ENCODE measurements at regions not wholly inside any gene's neighbourhood (a gene's known extent, or its start where the extent isn't known, plus 50 kb on each side); places are given as distances from the start of the nearest gene placed in this dataset.

- Histone ChIP-seq H2AFZ (no peak overlapping the region), H3K4me1 (ENCODE audit: insufficient read depth) (peaks cover 16% of the 10 kb centered on the region), H3K79me2 (no peaks in the 10 kb centered on the region), H3K9me3 (ENCODE audit: low read depth) (no peaks in the 10 kb centered on the region), H3K9me2 (replicated peaks; ENCODE audit: insufficient read depth) (no peaks in the 10 kb centered on the region), H3K4me2 (no peak overlapping the region), H3K27me3 (no peaks in the 10 kb centered on the region), H3K36me3 (replicated peaks; ENCODE audit: insufficient read depth, low read depth) (no peaks in the 10 kb centered on the region), H4K20me1 (ENCODE audit: insufficient read depth, poor library complexity, severe bottlenecking) (no peaks in the 10 kb centered on the region), H3K27ac (no peak overlapping the region), H3K4me3 (no peak overlapping the region)
- 33% methylated on average over 3 of the region's 3 CpGs for WGBS (ENCODE audit: low lambda C conversion rate, missing lambda C conversion rate)
- no peak for TF ChIP-seq EZH2phosphoT487 (IDR thresholded peaks at IDR 0.05; ENCODE audit: low read depth, severe bottlenecking, unreplicated experiment)
- TF ChIP-seq CTCF (IDR thresholded peaks at IDR 0.05; ENCODE audit: poor library complexity) = no peak
- no peak for TF ChIP-seq EZH2 (IDR thresholded peaks at IDR 0.05; ENCODE audit: borderline replicate concordance)
- DNase-seq (ENCODE audit: low spot score) = no peak
Measured at GRCh38 chr9:86600977-86601376, 246.8 kb upstream of the TUT7 start.

- H3K79me2 ChIP-seq = no peaks in the 10 kb centered on the region
- TF ChIP-seq EZH2 (IDR thresholded peaks at IDR 0.05; ENCODE audit: borderline replicate concordance) (no peak), EZH2phosphoT487 (IDR thresholded peaks at IDR 0.05; ENCODE audit: low read depth, severe bottlenecking, unreplicated experiment) (no peak), CTCF (IDR thresholded peaks at IDR 0.05; ENCODE audit: poor library complexity) (no peak)
- H3K36me3 ChIP-seq (replicated peaks; ENCODE audit: insufficient read depth, low read depth) = no peaks in the 10 kb centered on the region
- H3K4me2 ChIP-seq = no peak overlapping the region
- no peaks in the 10 kb centered on the region for H3K9me3 ChIP-seq (ENCODE audit: low read depth)
- no peaks in the 10 kb centered on the region for H4K20me1 ChIP-seq (ENCODE audit: insufficient read depth, poor library complexity, severe bottlenecking)
- DNase-seq (ENCODE audit: low spot score) = no peak
- H3K4me1 ChIP-seq (ENCODE audit: insufficient read depth) = peaks cover 16% of the 10 kb centered on the region
- WGBS (ENCODE audit: low lambda C conversion rate, missing lambda C conversion rate) = 30% methylated on average over 3 of the region's 3 CpGs
- no peaks in the 10 kb centered on the region for H3K9me2 ChIP-seq (replicated peaks; ENCODE audit: insufficient read depth)
- no peak overlapping the region for H2AFZ ChIP-seq
- H3K27ac ChIP-seq = no peak overlapping the region
- no peak overlapping the region for H3K4me3 ChIP-seq
- H3K27me3 ChIP-seq = no peaks in the 10 kb centered on the region
Measured at GRCh38 chr9:86600291-86600690, 246.1 kb upstream of the TUT7 start.

GRCh38 chr9:86599561-86599960 lies 245.4 kb upstream of the TUT7 start:
- H3K79me2 ChIP-seq = no peaks in the 10 kb centered on the region
- no peak overlapping the region for H3K4me3 ChIP-seq
- WGBS (ENCODE audit: low lambda C conversion rate, missing lambda C conversion rate) = 35% methylated on average over 1 of the region's 1 CpG
- H3K4me1 ChIP-seq (ENCODE audit: insufficient read depth) = peaks cover 16% of the 10 kb centered on the region
- H3K9me2 ChIP-seq (replicated peaks; ENCODE audit: insufficient read depth) = no peaks in the 10 kb centered on the region
- no peak for DNase-seq (ENCODE audit: low spot score)
- no peaks in the 10 kb centered on the region for H4K20me1 ChIP-seq (ENCODE audit: insufficient read depth, poor library complexity, severe bottlenecking)
- H2AFZ ChIP-seq = no peak overlapping the region
- no peaks in the 10 kb centered on the region for H3K36me3 ChIP-seq (replicated peaks; ENCODE audit: insufficient read depth, low read depth)
- no peak overlapping the region for H3K27ac ChIP-seq
- no peak for TF ChIP-seq EZH2phosphoT487 (IDR thresholded peaks at IDR 0.05; ENCODE audit: low read depth, severe bottlenecking, unreplicated experiment)
- TF ChIP-seq CTCF (IDR thresholded peaks at IDR 0.05; ENCODE audit: poor library complexity) = no peak
- no peak for TF ChIP-seq EZH2 (IDR thresholded peaks at IDR 0.05; ENCODE audit: borderline replicate concordance)
- H3K9me3 ChIP-seq (ENCODE audit: low read depth) = no peaks in the 10 kb centered on the region
- H3K27me3 ChIP-seq = no peaks in the 10 kb centered on the region
- H3K4me2 ChIP-seq = no peak overlapping the region

Data from hepatocyte (in vitro differentiated cells).